Fibroblast of the aortic adventitia (primary cell): ENCODE measurements at regions not wholly inside any gene's neighbourhood (a gene's known extent, or its start where the extent isn't known, plus 50 kb on each side); places are given as distances from the start of the nearest gene placed in this dataset.

ENCODE experiments used
- DNase-seq: peaks from one replicate; pipeline ENCODE4 v3.0.0-alpha.2; 2010; ENCODE audit warnings: low read depth
- H3K4me3 ChIP-seq: 2 replicates; pipeline ENCODE4 v1.5.1; 2011; ENCODE audit warnings: low read depth, mild to moderate bottlenecking, control low read depth, low read length, moderate library complexity
- TF ChIP-seq, protein P1 (sequence below): IDR thresholded peaks from 2 replicates; pipeline ENCODE4 v1.5.1; 2011; ENCODE audit warnings: mild to moderate bottlenecking, low read length, control low read depth, inconsistent platforms; ENCODE audit not compliant: insufficient read depth

DNA sequence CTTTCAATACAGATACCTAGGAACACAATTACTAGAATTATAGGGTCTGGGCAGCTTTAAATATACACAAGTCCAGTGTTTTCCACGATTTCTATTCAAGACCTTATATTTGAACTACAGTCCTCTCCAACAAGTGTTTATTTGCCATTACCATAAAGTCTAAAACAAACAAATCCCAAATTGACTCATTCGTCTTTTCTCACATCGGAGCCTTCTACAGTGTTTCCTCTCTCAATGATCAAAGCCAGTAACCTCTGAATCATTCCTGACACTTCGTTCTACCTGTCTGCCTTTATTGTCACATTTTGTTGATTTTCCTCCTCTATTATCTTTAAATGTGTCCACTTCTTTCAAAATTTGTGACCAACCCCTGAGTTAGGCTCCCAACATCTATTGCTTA, 1356.5 kb upstream of the SLC10A2 start:
- no peak overlapping the region for H3K4me3 ChIP-seq
- TF ChIP-seq, protein P1, sequence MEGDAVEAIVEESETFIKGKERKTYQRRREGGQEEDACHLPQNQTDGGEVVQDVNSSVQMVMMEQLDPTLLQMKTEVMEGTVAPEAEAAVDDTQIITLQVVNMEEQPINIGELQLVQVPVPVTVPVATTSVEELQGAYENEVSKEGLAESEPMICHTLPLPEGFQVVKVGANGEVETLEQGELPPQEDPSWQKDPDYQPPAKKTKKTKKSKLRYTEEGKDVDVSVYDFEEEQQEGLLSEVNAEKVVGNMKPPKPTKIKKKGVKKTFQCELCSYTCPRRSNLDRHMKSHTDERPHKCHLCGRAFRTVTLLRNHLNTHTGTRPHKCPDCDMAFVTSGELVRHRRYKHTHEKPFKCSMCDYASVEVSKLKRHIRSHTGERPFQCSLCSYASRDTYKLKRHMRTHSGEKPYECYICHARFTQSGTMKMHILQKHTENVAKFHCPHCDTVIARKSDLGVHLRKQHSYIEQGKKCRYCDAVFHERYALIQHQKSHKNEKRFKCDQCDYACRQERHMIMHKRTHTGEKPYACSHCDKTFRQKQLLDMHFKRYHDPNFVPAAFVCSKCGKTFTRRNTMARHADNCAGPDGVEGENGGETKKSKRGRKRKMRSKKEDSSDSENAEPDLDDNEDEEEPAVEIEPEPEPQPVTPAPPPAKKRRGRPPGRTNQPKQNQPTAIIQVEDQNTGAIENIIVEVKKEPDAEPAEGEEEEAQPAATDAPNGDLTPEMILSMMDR, result no peak
- no peak for DNase-seq

DNA sequence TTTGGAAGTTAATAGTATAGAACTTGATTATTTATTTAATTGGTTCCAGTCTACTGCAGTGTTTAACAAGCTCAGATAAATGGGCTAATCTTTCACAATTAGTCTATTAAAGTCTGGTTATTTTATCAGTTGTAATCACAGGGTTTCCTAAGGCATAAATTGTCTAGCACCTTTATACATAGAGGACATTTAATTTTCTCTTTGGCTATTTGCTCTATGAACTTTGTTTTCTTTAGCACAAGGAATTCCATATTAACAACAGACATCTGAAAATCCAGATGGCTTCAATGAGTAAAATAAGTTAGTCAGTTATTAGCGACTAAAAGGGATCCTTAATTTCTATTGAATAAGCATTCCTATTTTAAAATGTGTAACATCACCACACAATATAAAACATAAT, 1350.8 kb upstream of the SLC10A2 start:
- TF ChIP-seq, protein P1, result no peak
- DNase-seq, result no peak
- no peak overlapping the region for H3K4me3 ChIP-seq

DNA sequence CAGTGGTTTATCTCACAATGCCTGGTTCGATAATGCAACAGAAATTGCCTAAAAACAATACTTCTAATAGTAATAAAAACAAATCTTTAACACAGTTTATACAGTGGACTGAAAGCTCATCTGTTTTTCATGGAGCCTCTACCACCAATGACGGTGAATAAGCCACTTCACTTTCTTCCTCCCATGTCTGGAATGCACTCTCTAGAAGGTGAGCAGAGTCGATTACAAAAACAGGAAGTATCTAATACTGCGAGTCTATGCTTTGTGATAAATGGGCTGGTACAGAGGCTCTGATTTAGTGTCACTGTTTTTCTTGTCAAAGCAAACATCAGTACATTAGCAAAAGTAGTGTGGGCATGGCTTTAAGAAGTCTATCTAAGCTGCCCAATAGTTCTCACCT, 1348.6 kb upstream of the SLC10A2 start:
- H3K4me3 ChIP-seq, result no peak overlapping the region
- no peak for DNase-seq
- TF ChIP-seq, protein P1, result no peak

DNA sequence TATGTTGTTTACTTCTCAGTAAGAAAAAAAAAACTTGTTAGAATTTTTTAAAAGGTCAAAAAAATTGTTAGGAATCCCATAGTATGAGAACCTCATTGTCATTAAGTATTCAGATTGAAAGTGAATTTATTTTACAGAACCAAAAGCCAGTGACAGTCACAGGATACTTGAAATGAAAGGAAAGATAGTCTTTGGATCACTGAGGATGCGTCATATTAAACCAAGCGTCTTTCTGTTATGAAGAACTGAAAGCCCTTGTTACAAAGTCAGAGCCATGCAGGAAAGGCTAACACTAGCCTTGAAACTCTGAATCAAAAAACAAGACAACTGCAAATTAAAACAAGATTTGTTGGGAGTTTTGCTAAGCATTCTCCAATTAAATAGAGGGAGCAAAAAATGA, 1348.0 kb upstream of the SLC10A2 start:
- no peak overlapping the region for H3K4me3 ChIP-seq
- no peak for DNase-seq
- TF ChIP-seq, protein P1, result no peak

DNA sequence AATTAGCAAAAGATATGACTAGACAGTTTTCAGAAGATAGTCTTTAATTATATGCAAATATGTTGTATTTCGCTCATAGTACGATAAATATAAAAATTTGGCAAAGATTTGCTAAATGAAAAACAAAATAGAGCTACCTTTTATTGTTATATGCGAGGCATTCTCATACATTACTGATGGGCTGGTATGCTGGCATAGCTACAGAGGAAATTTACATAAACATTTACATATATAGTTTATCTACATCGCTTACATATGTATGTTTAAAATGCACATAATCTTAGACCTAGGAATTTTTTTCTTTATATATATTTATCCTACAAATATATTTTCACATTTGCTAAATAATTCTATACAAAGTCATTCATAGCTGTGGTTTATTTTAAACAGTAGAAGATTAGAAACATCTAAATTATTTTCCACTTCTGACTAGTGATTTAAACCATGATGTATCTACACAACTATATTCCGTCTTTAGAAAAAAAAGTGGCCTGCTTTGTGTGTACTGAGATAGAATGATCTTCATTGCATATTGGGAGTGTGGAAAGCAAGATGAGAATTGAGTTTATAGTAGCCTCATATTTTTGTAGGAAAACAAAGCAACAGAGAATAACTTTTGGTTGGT, 1345.0 kb upstream of the SLC10A2 start:
- DNase-seq, result no peak
- TF ChIP-seq, protein P1, result no peak
- H3K4me3 ChIP-seq, result no peak overlapping the region

DNA sequence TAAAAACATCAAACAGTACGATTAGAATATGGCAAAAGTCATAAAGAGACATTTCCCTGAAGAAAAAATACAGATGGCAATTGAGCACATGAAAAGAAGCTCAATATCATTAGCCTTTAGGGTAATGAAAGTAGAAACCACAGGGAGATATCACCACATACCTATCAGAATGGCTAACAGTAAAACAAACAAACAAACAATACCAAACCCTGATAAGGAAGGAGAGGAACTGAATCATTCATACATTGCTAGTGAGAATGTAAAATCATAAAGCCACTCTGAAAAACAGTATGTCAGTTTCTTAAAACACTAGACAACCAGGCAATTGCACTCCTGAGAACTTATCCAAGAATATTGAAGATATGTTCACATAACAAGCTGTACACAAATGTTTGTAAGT, 1342.5 kb upstream of the SLC10A2 start:
- TF ChIP-seq, protein P1, result no peak
- H3K4me3 ChIP-seq, result no peak overlapping the region
- DNase-seq, result no peak

DNA sequence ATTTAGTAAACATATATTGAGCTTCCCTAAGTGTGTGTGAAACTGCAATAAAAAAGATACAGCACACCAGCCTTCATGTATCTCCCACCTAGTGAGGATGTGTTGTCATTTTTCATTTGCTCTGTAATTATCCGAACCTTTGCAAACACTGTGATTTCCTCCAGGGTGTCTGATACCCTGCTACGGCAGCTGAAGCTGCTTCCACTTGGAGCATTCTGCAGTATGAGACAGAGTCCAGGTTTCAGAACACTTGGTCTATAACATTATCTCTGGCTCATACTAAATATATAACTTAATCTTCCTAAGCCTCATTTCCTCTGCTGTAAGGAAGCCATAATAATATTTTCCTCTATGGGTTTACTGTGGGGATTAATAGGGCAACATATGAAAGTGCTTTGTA, 1338.1 kb upstream of the SLC10A2 start:
- TF ChIP-seq, protein P1, result no peak
- DNase-seq, result no peak
- H3K4me3 ChIP-seq, result no peak overlapping the region
